Left ventricle myocardium inferior (tissue), 1 donor: ENCODE measurements at regions not wholly inside any gene's neighbourhood (a gene's known extent, or its start where the extent isn't known, plus 50 kb on each side); places are given as distances from the start of the nearest gene placed in this dataset.
"Not testable (repeated sequence)": the region's sequence is repeated elsewhere in the genome, so short reads cannot be mapped to it uniquely, and the experiment has no call there.

Source experiments
- DNase-seq: peaks from one replicate; pipeline ENCODE4 v3.0.0-alpha.2; 2020
- H3K27ac ChIP-seq: fragments of 200-600 bp; replicated peaks from 2 replicates; pipeline ENCODE4 v1.8.0; 2021
- H3K27me3 ChIP-seq: fragments of 200-600 bp; 2 replicates; pipeline ENCODE4 v1.8.0; 2021; ENCODE audit warnings: low read depth
- H3K36me3 ChIP-seq: fragments of 200-600 bp; 2 replicates; pipeline ENCODE4 v1.8.0; 2021
- H3K4me1 ChIP-seq: fragments of 200-600 bp; 2 replicates; pipeline ENCODE4 v1.8.0; 2021
- H3K4me3 ChIP-seq: fragments of 200-600 bp; 2 replicates; pipeline ENCODE4 v1.8.0; 2021; ENCODE audit warnings: mild to moderate bottlenecking, moderate library complexity
- H3K9me3 ChIP-seq: fragments of 200-600 bp; replicated peaks from 2 replicates; pipeline ENCODE4 v1.8.0; 2021
- CTCF ChIP-seq: fragments of 200-600 bp; IDR thresholded peaks from 2 replicates; pipeline ENCODE4 v1.8.0; 2021; ENCODE audit warnings: antibody characterized with exemption, mild to moderate bottlenecking, borderline replicate concordance
- intact Hi-C: fragments of 100-400 bp; cut with micrococcal nuclease; formaldehyde crosslinking; loops from one replicate; pipeline ENCODE4 v1.11.0; 2022
- donor health status: DM: no; HTN: yes; CAD: no; lungs with severe emphysema.

- no peak overlapping the region for H3K27ac ChIP-seq
- no peaks in the 10 kb centered on the region for H3K36me3 ChIP-seq
- H3K4me3 ChIP-seq, result no peak overlapping the region
- no peaks in the 10 kb centered on the region for H3K9me3 ChIP-seq
- no peak for DNase-seq
- intact Hi-C loops, result loop anchor here (5.0 kb wide), 1 partner anchor 647 kb away; no protein-coding TSS in a partner anchor
- H3K27me3 ChIP-seq, result peaks cover 43% of the 10 kb centered on the region
- TF ChIP-seq CTCF, result no peak
- no peaks in the 10 kb centered on the region for H3K4me1 ChIP-seq
Observed at GRCh38 chr7:131935180-131935579, 378.8 kb upstream of the PODXL start.

- Histone ChIP-seq H3K9me3 (no peaks in the 10 kb centered on the region), H3K36me3 (no peaks in the 10 kb centered on the region), H3K4me1 (no peaks in the 10 kb centered on the region), H3K27ac (no peak overlapping the region), H3K4me3 (no peak overlapping the region), H3K27me3 (peaks cover 49% of the 10 kb centered on the region)
- intact Hi-C loops, result no loop called here
- DNase-seq, result no peak
- no peak for TF ChIP-seq CTCF
Observed at GRCh38 chr7:131934452-131934851, 378.0 kb upstream of the PODXL start.

GRCh38 chr7:131933751-131934289, 377.4 kb upstream of the PODXL start:
- no peak for TF ChIP-seq CTCF
- Histone ChIP-seq H3K27me3 (peaks cover 55% of the 10 kb centered on the region), H3K36me3 (no peaks in the 10 kb centered on the region), H3K4me3 (no peak overlapping the region), H3K4me1 (no peaks in the 10 kb centered on the region), H3K9me3 (no peaks in the 10 kb centered on the region), H3K27ac (no peak overlapping the region)
- intact Hi-C loops, result no loop called here
- no peak for DNase-seq

- H3K4me3 ChIP-seq, intact Hi-C loops, H3K36me3 ChIP-seq, DNase-seq, H3K4me1 ChIP-seq, H3K9me3 ChIP-seq, H3K27ac ChIP-seq: not testable (repeated sequence)
- H3K27me3 ChIP-seq, result peaks cover 62% of the 10 kb centered on the region
Observed at GRCh38 chr7:131933219-131933618, 376.8 kb upstream of the PODXL start.

- H3K4me1 ChIP-seq, result no peaks in the 10 kb centered on the region
- no peaks in the 10 kb centered on the region for H3K9me3 ChIP-seq
- no peak for DNase-seq
- H3K4me3 ChIP-seq, result no peak overlapping the region
- no peak for TF ChIP-seq CTCF
- intact Hi-C loops, result no loop called here
- H3K36me3 ChIP-seq, result no peaks in the 10 kb centered on the region
- H3K27ac ChIP-seq, result no peak overlapping the region
- H3K27me3 ChIP-seq, result peaks cover 71% of the 10 kb centered on the region
Observed at GRCh38 chr7:131932271-131932670, 375.8 kb upstream of the PODXL start.

GRCh38 chr7:131931370-131931769, 374.9 kb upstream of the PODXL start:
- H3K4me3 ChIP-seq, result no peak overlapping the region
- no peak for TF ChIP-seq CTCF
- H3K36me3 ChIP-seq, result no peaks in the 10 kb centered on the region
- H3K27ac ChIP-seq, result no peak overlapping the region
- peaks cover 77% of the 10 kb centered on the region for H3K27me3 ChIP-seq
- no peaks in the 10 kb centered on the region for H3K4me1 ChIP-seq
- intact Hi-C loops, result no loop called here
- no peak for DNase-seq
- H3K9me3 ChIP-seq, result no peaks in the 10 kb centered on the region
